ENCODE measurements at regions not wholly inside any gene's neighbourhood (a gene's known extent, or its start where the extent isn't known, plus 50 kb on each side); places are given as distances from the start of the nearest gene placed in this dataset.

DNA sequence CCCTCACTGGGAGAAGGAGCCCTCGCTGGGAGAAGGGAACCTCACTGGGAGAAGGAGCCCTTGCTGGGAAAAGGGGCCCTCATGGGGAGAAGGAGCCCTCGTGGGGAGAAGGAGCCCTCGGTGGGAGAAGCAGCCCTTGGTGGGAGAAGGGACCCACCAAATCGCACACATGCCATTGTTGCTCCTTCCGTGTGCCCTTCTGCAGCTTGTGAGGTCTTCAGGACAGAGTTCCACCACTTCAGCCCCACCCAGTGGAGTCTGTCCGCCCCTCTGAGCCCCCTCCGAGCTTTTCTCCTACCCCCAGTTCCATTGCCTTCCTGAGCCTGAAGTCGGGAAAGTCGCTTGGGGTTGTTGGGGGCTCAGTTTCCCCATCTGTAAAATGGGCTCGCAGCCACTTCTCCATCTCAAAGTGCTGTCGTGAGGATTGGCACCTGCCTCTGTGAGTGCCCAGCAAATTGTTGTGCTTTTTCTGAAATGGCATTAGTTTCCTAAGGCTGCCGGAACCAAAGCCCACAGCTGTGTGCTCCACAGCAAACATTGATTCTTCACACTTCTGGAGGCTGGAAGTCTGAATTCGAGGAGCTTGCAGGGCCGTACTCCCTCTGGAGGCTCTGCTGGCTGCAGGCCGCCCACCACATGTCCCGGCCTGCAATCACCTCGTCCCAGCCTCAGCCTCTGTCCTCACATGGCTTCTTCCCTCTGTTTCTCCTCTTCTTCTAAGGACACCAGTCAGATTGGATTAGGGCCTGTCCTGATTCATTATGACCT lies 124.7 kb upstream of the PMEPA1 start:
- DNase-seq, result no peak
- TF ChIP-seq EZH2 (IDR thresholded peaks at IDR 0.05; ENCODE audit: low read length, unreplicated experiment) (no peak), CTCF (conservative IDR thresholded peaks at IDR 0.05; ENCODE audit: low read depth, low read length) (no peak), EZH2phosphoT487 (IDR thresholded peaks at IDR 0.05; ENCODE audit: borderline replicate concordance, low read length) (no peak)
- no peak overlapping the region for H3K27ac ChIP-seq (ENCODE audit: low read length)

DNA sequence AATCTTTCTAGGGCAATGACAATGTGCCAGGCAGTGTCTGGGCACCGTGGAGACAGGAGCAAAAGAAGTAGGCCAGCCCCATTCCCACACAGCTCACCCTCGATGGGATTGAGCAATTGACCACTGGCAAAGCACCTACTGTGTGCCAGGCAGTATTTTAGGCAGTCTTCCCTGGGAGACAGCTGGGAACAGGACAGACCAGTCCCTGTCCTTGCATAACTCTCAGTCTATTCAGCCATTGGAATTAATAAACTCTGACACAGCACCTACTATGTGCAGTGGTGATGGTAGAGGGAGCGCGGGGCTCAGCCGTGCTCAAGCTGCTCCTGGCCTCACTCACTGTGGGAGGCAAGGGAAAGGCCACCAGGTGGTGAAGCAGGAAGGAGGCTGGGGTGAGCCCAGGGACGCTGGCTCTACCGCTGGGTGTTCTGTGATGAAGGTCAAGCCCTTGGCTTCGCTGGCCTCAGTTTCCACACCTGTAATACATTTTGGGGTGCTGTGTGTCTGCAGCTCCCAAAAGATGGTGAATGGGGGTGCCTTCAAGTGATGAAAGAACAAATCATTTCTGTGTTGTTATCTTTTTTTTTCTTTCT lies 122.3 kb upstream of the PMEPA1 start:
- H3K4me2 ChIP-seq (ENCODE audit: low read length), result no peak overlapping the region
- no peak overlapping the region for H3K27ac ChIP-seq (ENCODE audit: low read length)
- ChIA-PET POLR2A (ENCODE audit: unreplicated experiment) (no interaction called here), CTCF (no interaction called here)
- no peak overlapping the region for H3K4me3 ChIP-seq (ENCODE audit: low read length)
- no peaks in the 10 kb centered on the region for H3K4me1 ChIP-seq (ENCODE audit: insufficient read depth, low read length)
- TF ChIP-seq EZH2phosphoT487 (IDR thresholded peaks at IDR 0.05; ENCODE audit: borderline replicate concordance, low read length), result no peak
- TF ChIP-seq EZH2 (IDR thresholded peaks at IDR 0.05; ENCODE audit: low read length, unreplicated experiment), result no peak
- TF ChIP-seq CTCF (conservative IDR thresholded peaks at IDR 0.05; ENCODE audit: low read depth, low read length), result no peak
- H3K9ac ChIP-seq (ENCODE audit: low read length), result no peak overlapping the region
- DNase-seq (no peak), ATAC-seq (no peak)
- no peaks in the 10 kb centered on the region for H3K36me3 ChIP-seq (ENCODE audit: low read depth, low read length)
- H4K20me1 ChIP-seq (ENCODE audit: low read length), result no peaks in the 10 kb centered on the region
- no peaks in the 10 kb centered on the region for H3K27me3 ChIP-seq (ENCODE audit: low read length)
- intact Hi-C loops (cut with micrococcal nuclease), result no loop called here
- H3K79me2 ChIP-seq (ENCODE audit: low read length), result no peaks in the 10 kb centered on the region
- H3K9me3 ChIP-seq (ENCODE audit: low read length), result no peaks in the 10 kb centered on the region
- BruUV-seq (replicated peaks), result no TSS peak
- no peaks in the 10 kb centered on the region for H3F3A ChIP-seq (ENCODE audit: low read length, unreplicated experiment)
- no peak overlapping the region for H2AFZ ChIP-seq (ENCODE audit: low read length)
- H3K9me2 ChIP-seq (replicated peaks; ENCODE audit: low read length), result no peaks in the 10 kb centered on the region

More for the DNA sequence above, 124.7 kb upstream of the PMEPA1 start:
- H3K27me3 ChIP-seq (ENCODE audit: low read length), result no peaks in the 10 kb centered on the region
- H3K4me1 ChIP-seq (ENCODE audit: insufficient read depth, low read length), result no peaks in the 10 kb centered on the region
- ChIA-PET CTCF (no interaction called here), POLR2A (ENCODE audit: unreplicated experiment) (no interaction called here)
- no TSS peak for BruUV-seq (replicated peaks)
- intact Hi-C loops (cut with micrococcal nuclease), result no loop called here
- H3K9me3 ChIP-seq (ENCODE audit: low read length), result no peaks in the 10 kb centered on the region
- no peaks in the 10 kb centered on the region for H4K20me1 ChIP-seq (ENCODE audit: low read length)
- no peak overlapping the region for H3K4me2 ChIP-seq (ENCODE audit: low read length)
- no peak overlapping the region for H3K4me3 ChIP-seq (ENCODE audit: low read length)
- no peaks in the 10 kb centered on the region for H3K9me2 ChIP-seq (replicated peaks; ENCODE audit: low read length)
- H3K79me2 ChIP-seq (ENCODE audit: low read length), result no peaks in the 10 kb centered on the region
- no peaks in the 10 kb centered on the region for H3K36me3 ChIP-seq (ENCODE audit: low read depth, low read length)
- ATAC-seq, result no peak
- no peaks in the 10 kb centered on the region for H3F3A ChIP-seq (ENCODE audit: low read length, unreplicated experiment)
- no peak overlapping the region for H3K9ac ChIP-seq (ENCODE audit: low read length)
- no peak overlapping the region for H2AFZ ChIP-seq (ENCODE audit: low read length)

DNA sequence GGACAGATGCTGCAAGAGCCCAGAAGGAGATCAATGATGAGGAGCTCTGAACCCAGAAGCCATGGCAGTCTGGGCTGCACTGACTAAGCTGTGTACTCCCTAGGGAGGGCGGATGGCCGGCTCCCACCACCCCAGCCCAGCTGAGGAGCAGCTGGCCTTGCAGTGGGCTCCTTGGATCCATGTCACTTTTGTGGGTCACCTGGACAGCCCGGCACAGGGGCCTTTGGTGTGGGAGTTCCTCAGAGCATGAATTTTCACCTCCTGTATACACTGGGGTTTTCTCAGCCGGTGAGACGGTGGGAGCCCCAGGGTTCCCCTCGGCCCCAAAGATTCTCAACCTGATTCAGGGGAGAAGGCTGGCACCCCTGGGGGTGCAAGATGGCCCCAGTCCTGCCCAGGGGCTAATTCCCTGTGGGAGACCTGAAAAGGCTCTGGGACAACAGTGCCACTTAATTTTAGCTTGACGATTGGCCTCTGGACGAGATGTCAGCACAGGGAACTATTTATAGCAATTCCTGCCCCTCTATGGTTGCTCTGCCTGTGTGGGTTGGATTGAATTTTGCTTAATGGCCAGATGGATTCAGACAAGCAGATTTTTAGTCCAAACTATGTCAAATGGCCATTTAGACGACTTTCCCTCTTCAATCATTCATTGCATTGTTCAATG lies 121.6 kb upstream of the PMEPA1 start:
- no peaks in the 10 kb centered on the region for H3K79me2 ChIP-seq (ENCODE audit: low read length)
- no peaks in the 10 kb centered on the region for H3K4me1 ChIP-seq (ENCODE audit: insufficient read depth, low read length)
- H2AFZ ChIP-seq (ENCODE audit: low read length), result no peak overlapping the region
- no peak overlapping the region for H3K4me2 ChIP-seq (ENCODE audit: low read length)
- ATAC-seq, result no peak
- H3K27ac ChIP-seq (ENCODE audit: low read length), result no peak overlapping the region
- no peaks in the 10 kb centered on the region for H3K9me3 ChIP-seq (ENCODE audit: low read length)
- H4K20me1 ChIP-seq (ENCODE audit: low read length), result no peaks in the 10 kb centered on the region
- ChIA-PET POLR2A (ENCODE audit: unreplicated experiment) (no interaction called here), CTCF (no interaction called here)
- DNase-seq, result no peak
- H3K9me2 ChIP-seq (replicated peaks; ENCODE audit: low read length), result no peaks in the 10 kb centered on the region
- H3K36me3 ChIP-seq (ENCODE audit: low read depth, low read length), result no peaks in the 10 kb centered on the region
- TF ChIP-seq EZH2 (IDR thresholded peaks at IDR 0.05; ENCODE audit: low read length, unreplicated experiment) (no peak), EZH2phosphoT487 (IDR thresholded peaks at IDR 0.05; ENCODE audit: borderline replicate concordance, low read length) (no peak), CTCF (conservative IDR thresholded peaks at IDR 0.05; ENCODE audit: low read depth, low read length) (no peak)
- intact Hi-C loops (cut with micrococcal nuclease), result no loop called here
- no peak overlapping the region for H3K4me3 ChIP-seq (ENCODE audit: low read length)
- H3F3A ChIP-seq (ENCODE audit: low read length, unreplicated experiment), result no peaks in the 10 kb centered on the region
- H3K9ac ChIP-seq (ENCODE audit: low read length), result no peak overlapping the region
- no TSS peak for BruUV-seq (replicated peaks)
- H3K27me3 ChIP-seq (ENCODE audit: low read length), result no peaks in the 10 kb centered on the region
